HEK293 (cell line): ENCODE measurements at regions not wholly inside any gene's neighbourhood (a gene's known extent, or its start where the extent isn't known, plus 50 kb on each side); places are given as distances from the start of the nearest gene placed in this dataset.

ENCODE experiments used
- CTCF ChIA-PET: fragments of 350-600 bp; formaldehyde crosslinking; extraction: SDS; loops from one replicate; lab custom pipeline; 2021; ENCODE audit warnings: antibody characterized with exemption; lab: Yijun Ruan, JAX
- POLR2A ChIA-PET: fragments of 300-600 bp; formaldehyde crosslinking; extraction: SDS; loops from one replicate; lab custom pipeline; 2020; ENCODE audit warnings: antibody characterized with exemption, inconsistent platforms; lab: Yijun Ruan, JAX
- H3K27ac ChIP-seq: fragments of 200-500 bp; sonication (Bioruptor generic); 2 replicates; pipeline ENCODE4 v1.5.1; 2014; ENCODE audit warnings: low read depth, low read length, control low read depth, inconsistent platforms; ENCODE audit errors: extremely low read depth
- H3K36me3 ChIP-seq, 2 experiments: fragments of 200-500 bp in 1 of 2; sonication (Bioruptor generic) in 1 of 2; 1 replicate in 1 of 2; 2 replicates in 1 of 2; pipeline ENCODE4 v1.5.1; 2014 to 2017; ENCODE audit warnings: inconsistent platforms in 2 of 2, low read length in 2 of 2; ENCODE audit not compliant: control insufficient read depth in 2 of 2, insufficient read depth in 1 of 2
- H3K4me1 ChIP-seq: fragments of 200-500 bp; sonication (Bioruptor generic); 2 replicates; pipeline ENCODE4 v1.5.1; 2014; ENCODE audit warnings: mild to moderate bottlenecking, low read length, inconsistent platforms; ENCODE audit not compliant: control insufficient read depth, insufficient read depth
- H3K4me3 ChIP-seq: 2 replicates; pipeline ENCODE4 v1.5.1; 2011; ENCODE audit warnings: low read depth, mild to moderate bottlenecking, control low read depth, low read length, moderate library complexity
- H3K9me3 ChIP-seq: fragments of 200-500 bp; sonication (Bioruptor generic); 2 replicates; pipeline ENCODE4 v1.5.1; 2014; ENCODE audit warnings: low read depth, low read length, inconsistent platforms; ENCODE audit not compliant: control insufficient read depth, insufficient read depth
- WT1 ChIP-seq: fragments of 450-650 bp; formaldehyde crosslinking; IDR thresholded peaks from 2 replicates; pipeline ENCODE4 v1.5.1; 2016; ENCODE audit warnings: missing biosample characterization, missing genetic modification characterization
- ZFP41 ChIP-seq: fragments of 450-650 bp; formaldehyde crosslinking; IDR thresholded peaks from 2 replicates; pipeline ENCODE4 v1.5.1; 2016; ENCODE audit warnings: missing biosample characterization, missing genetic modification characterization, borderline replicate concordance
- ZNF335 ChIP-seq: fragments of 450-650 bp; formaldehyde crosslinking; conservative IDR thresholded peaks from 2 replicates; pipeline ENCODE4 v1.5.1; 2016; ENCODE audit warnings: missing biosample characterization, missing genetic modification characterization
- ZNF404 ChIP-seq: fragments of 450-650 bp; formaldehyde crosslinking; IDR thresholded peaks from 2 replicates; pipeline ENCODE4 v1.5.1; 2017; ENCODE audit warnings: missing biosample characterization, missing genetic modification characterization
- ZNF629 ChIP-seq: fragments of 450-650 bp; formaldehyde crosslinking; IDR thresholded peaks from 2 replicates; pipeline ENCODE4 v1.5.1; 2017; ENCODE audit warnings: missing biosample characterization, missing genetic modification characterization
- ZNF747 ChIP-seq: fragments of 450-650 bp; formaldehyde crosslinking; IDR thresholded peaks from 2 replicates; pipeline ENCODE4 v1.5.1; 2016; ENCODE audit warnings: missing biosample characterization, missing genetic modification characterization

- no peak for TF ChIP-seq WT1 (tag by site-specific recombination)
- Histone ChIP-seq H3K36me3 (no peaks in the 10 kb centered on the region), H3K27ac (no peak overlapping the region), H3K4me1 (no peaks in the 10 kb centered on the region), H3K4me3 (no peak overlapping the region), H3K9me3 (no peaks in the 10 kb centered on the region)
- POLR2A ChIA-PET, result no interaction called here
- CTCF ChIA-PET, result interaction anchor here (0.6 kb wide), 1 partner anchor 132 kb away, joined by 3 read pairs; no protein-coding TSS in a partner anchor
These were observed 55.2 kb upstream of the CACNA1A start for GRCh38 chr19:13561461-13561860.

- no peak for TF ChIP-seq ZNF747 (tag by site-specific recombination)
- TF ChIP-seq ZNF335 (tag by site-specific recombination), result peak; percentile 82
- TF ChIP-seq, all 188 proteins: peak for 1
- CTCF ChIA-PET, result no interaction called here
These were observed 51.6 kb upstream of the CACNA1A start for GRCh38 chr19:13557756-13558398.

GRCh38 chr19:13556552-13556951 is 50.3 kb upstream of the CACNA1A start:
- H3K4me3 ChIP-seq, result no peak overlapping the region
- ChIA-PET CTCF (interaction anchor here (0.6 to 1.1 kb wide), 2 partner anchors 16 to 204 kb away, joined by 3 to 4 read pairs; no protein-coding TSS in a partner anchor), POLR2A (interaction anchor here (0.7 kb wide), 1 partner anchor 8 kb away, joined by 3 read pairs; no protein-coding TSS in a partner anchor)
- H3K9me3 ChIP-seq, result no peaks in the 10 kb centered on the region
- TF ChIP-seq ZNF404 (tag by site-specific recombination) (no peak), ZNF629 (tag by site-specific recombination) (no peak), ZFP41 (no peak)
- no peaks in the 10 kb centered on the region for H3K36me3 ChIP-seq
- no peak overlapping the region for H3K27ac ChIP-seq
- no peaks in the 10 kb centered on the region for H3K4me1 ChIP-seq

More at GRCh38 chr19:13557756-13558398, 51.6 kb upstream of the CACNA1A start:
- H3K27ac ChIP-seq, result no peak overlapping the region
- no peaks in the 10 kb centered on the region for H3K4me1 ChIP-seq
- no peaks in the 10 kb centered on the region for H3K9me3 ChIP-seq
- no peaks in the 10 kb centered on the region for H3K36me3 ChIP-seq
- no peak overlapping the region for H3K4me3 ChIP-seq
- POLR2A ChIA-PET, result interaction anchor here (0.5 kb wide), 1 partner anchor 284 kb away, joined by 3 read pairs; no protein-coding TSS in a partner anchor
